Trophoblast cell (in vitro differentiated cells and primary cell): ENCODE measurements at regions not wholly inside any gene's neighbourhood (a gene's known extent, or its start where the extent isn't known, plus 50 kb on each side); places are given as distances from the start of the nearest gene placed in this dataset.
"Not testable (repeated sequence)": the region's sequence is repeated elsewhere in the genome, so short reads cannot be mapped to it uniquely, and the experiment has no call there.

Experiments
- DNase-seq, 2 donors: peaks; one replicate each; pipeline ENCODE4 v3.0.0-alpha.2; 2016
- H2AFZ ChIP-seq: 2 replicates; pipeline ENCODE4 v1.6.1; 2013; ENCODE audit warnings: low read length, moderate library complexity, mild to moderate bottlenecking; ENCODE audit not compliant: insufficient read depth, poor library complexity
- H2AK5ac ChIP-seq: 2 replicates; pipeline ENCODE4 v1.6.1; 2013; ENCODE audit warnings: mild to moderate bottlenecking, low read length
- H2BK120ac ChIP-seq: 2 replicates; pipeline ENCODE4 v1.6.1; 2013; ENCODE audit warnings: low read length, mild to moderate bottlenecking, moderate library complexity; ENCODE audit not compliant: insufficient read depth, poor library complexity
- H2BK12ac ChIP-seq: 2 replicates; pipeline ENCODE4 v1.6.1; 2013; ENCODE audit warnings: mild to moderate bottlenecking, low read length, moderate library complexity
- H2BK5ac ChIP-seq: 2 replicates; pipeline ENCODE4 v1.6.1; 2013; ENCODE audit warnings: low read length, low read depth, moderate library complexity, mild to moderate bottlenecking; ENCODE audit not compliant: poor library complexity
- H3K14ac ChIP-seq: 2 replicates; pipeline ENCODE4 v1.6.1; 2013; ENCODE audit warnings: mild to moderate bottlenecking, low read length
- H3K18ac ChIP-seq: 2 replicates; pipeline ENCODE4 v1.6.1; 2013; ENCODE audit warnings: mild to moderate bottlenecking, low read length
- H3K23ac ChIP-seq: 2 replicates; pipeline ENCODE4 v1.6.1; 2013; ENCODE audit warnings: low read length
- H3K27ac ChIP-seq: 2 replicates; pipeline ENCODE4 v1.5.1; 2013; ENCODE audit warnings: low read depth, mild to moderate bottlenecking, inconsistent platforms, low read length, moderate library complexity
- H3K27me3 ChIP-seq: 2 replicates; pipeline ENCODE4 v1.6.1; 2013; ENCODE audit warnings: inconsistent platforms, mild to moderate bottlenecking, low read length, moderate library complexity; ENCODE audit not compliant: insufficient read depth
- H3K36me3 ChIP-seq, 2 experiments: 1 replicate in 1 of 2; 2 replicates in 1 of 2; pipeline ENCODE4 v1.6.1; 2013; ENCODE audit warnings: low read length in 2 of 2, mild to moderate bottlenecking in 2 of 2, moderate library complexity in 1 of 2; ENCODE audit not compliant: insufficient read depth in 2 of 2, control insufficient read depth in 1 of 2
- H3K4ac ChIP-seq: 2 replicates; pipeline ENCODE4 v1.6.1; 2013; ENCODE audit warnings: low read depth, mild to moderate bottlenecking, low read length, moderate library complexity
- H3K4me1 ChIP-seq, 2 experiments: 1 replicate in 1 of 2; 2 replicates in 1 of 2; pipeline ENCODE4 v1.6.1; 2013; ENCODE audit warnings: low read length in 2 of 2, mild to moderate bottlenecking in 2 of 2, moderate library complexity in 1 of 2; ENCODE audit not compliant: insufficient read depth in 2 of 2, control insufficient read depth in 1 of 2
- H3K4me2 ChIP-seq: 2 replicates; pipeline ENCODE4 v1.6.1; 2013; ENCODE audit warnings: inconsistent platforms, mild to moderate bottlenecking, low read length, moderate library complexity
- H3K4me3 ChIP-seq: 2 replicates; pipeline ENCODE4 v1.5.1; 2013; ENCODE audit warnings: mild to moderate bottlenecking, low read depth, low read length, inconsistent platforms
- H3K79me1 ChIP-seq: one replicate; pipeline ENCODE4 v1.6.1; 2013; ENCODE audit warnings: low read length
- H3K79me2 ChIP-seq: 2 replicates; pipeline ENCODE4 v1.6.1; 2013; ENCODE audit warnings: low read length, mild to moderate bottlenecking; ENCODE audit not compliant: control insufficient read depth, insufficient read depth, poor library complexity
- H3K9ac ChIP-seq: 2 replicates; pipeline ENCODE4 v1.6.1; 2013; ENCODE audit warnings: mild to moderate bottlenecking, low read length
- H3K9me3 ChIP-seq: 2 replicates; pipeline ENCODE4 v1.6.1; 2013; ENCODE audit warnings: low read depth, mild to moderate bottlenecking, control low read depth, inconsistent platforms, low read length; ENCODE audit not compliant: insufficient read depth
- H4K12ac ChIP-seq: 2 replicates; pipeline ENCODE4 v1.6.1; 2013; ENCODE audit warnings: low read depth, mild to moderate bottlenecking, low read length, moderate library complexity
- H4K8ac ChIP-seq: 2 replicates; pipeline ENCODE4 v1.6.1; 2013; ENCODE audit warnings: low read depth, mild to moderate bottlenecking, low read length, moderate library complexity
- H4K91ac ChIP-seq: one replicate; pipeline ENCODE4 v1.6.1; 2013; ENCODE audit warnings: low read depth, mild to moderate bottlenecking, low read length, moderate library complexity
- WGBS: extraction: QIAGEN DNeasy Blood & Tissue Kit; methylation state at CpG from one replicate; pipeline ENCODE4 v1.1.7; 2013; ENCODE audit warnings: missing lambda C conversion rate; ENCODE audit not compliant: insufficient read length, insufficient coverage; ENCODE audit errors: extremely low coverage; 5-methylcytosine and 5-hydroxymethylcytosine counted together

GRCh38 chr13:83073930-83074329 lies 808.3 kb downstream of the SLITRK1 start:
- not testable (repeated sequence) for H2AK5ac ChIP-seq, H2AFZ ChIP-seq, H2BK12ac ChIP-seq, H2BK120ac ChIP-seq, H4K12ac ChIP-seq, H3K23ac ChIP-seq, H3K4ac ChIP-seq, H3K4me2 ChIP-seq, H2BK5ac ChIP-seq, H3K79me1 ChIP-seq, H3K36me3 ChIP-seq, H4K91ac ChIP-seq, H3K79me2 ChIP-seq, H3K14ac ChIP-seq, H3K4me3 ChIP-seq, DNase-seq, H3K4me1 ChIP-seq, H4K8ac ChIP-seq, H3K9me3 ChIP-seq, H3K27ac ChIP-seq, H3K9ac ChIP-seq, H3K27me3 ChIP-seq, H3K18ac ChIP-seq

GRCh38 chr13:83065108-83065507 lies 817.2 kb downstream of the SLITRK1 start:
- WGBS, result no CpG with 5 or more reads among the region's 3 CpGs
- H3K79me2 ChIP-seq, result no peaks in the 10 kb centered on the region
- H4K12ac ChIP-seq, result no peak overlapping the region
- no peaks in the 10 kb centered on the region for H3K4me1 ChIP-seq
- no peak overlapping the region for H3K4me3 ChIP-seq
- H3K14ac ChIP-seq, result no peak overlapping the region
- H3K79me1 ChIP-seq, result no peaks in the 10 kb centered on the region
- H3K27me3 ChIP-seq, result no peaks in the 10 kb centered on the region
- no peak overlapping the region for H2BK12ac ChIP-seq
- no peak overlapping the region for H3K23ac ChIP-seq
- DNase-seq, result no peak
- no peak overlapping the region for H2BK5ac ChIP-seq
- no peak overlapping the region for H4K91ac ChIP-seq
- no peak overlapping the region for H3K4me2 ChIP-seq
- no peak overlapping the region for H3K27ac ChIP-seq
- no peak overlapping the region for H3K9ac ChIP-seq
- H2AFZ ChIP-seq, result no peak overlapping the region
- H2AK5ac ChIP-seq, result no peak overlapping the region
- H3K4ac ChIP-seq, result no peak overlapping the region
- H4K8ac ChIP-seq, result no peak overlapping the region
- no peaks in the 10 kb centered on the region for H3K9me3 ChIP-seq
- H3K36me3 ChIP-seq, result no peaks in the 10 kb centered on the region
- no peak overlapping the region for H3K18ac ChIP-seq
- no peak overlapping the region for H2BK120ac ChIP-seq

GRCh38 chr13:83057119-83057518 lies 825.2 kb downstream of the SLITRK1 start:
- H3K4ac ChIP-seq, result no peak overlapping the region
- no CpG with 5 or more reads among the region's 1 CpG for WGBS
- no peaks in the 10 kb centered on the region for H3K79me2 ChIP-seq
- no peak overlapping the region for H2BK12ac ChIP-seq
- H3K4me2 ChIP-seq, result no peak overlapping the region
- H3K4me3 ChIP-seq, result no peak overlapping the region
- H3K18ac ChIP-seq, result no peak overlapping the region
- H4K8ac ChIP-seq, result no peak overlapping the region
- no peaks in the 10 kb centered on the region for H3K79me1 ChIP-seq
- H3K9me3 ChIP-seq, result no peaks in the 10 kb centered on the region
- no peak overlapping the region for H2AFZ ChIP-seq
- H3K27ac ChIP-seq, result no peak overlapping the region
- DNase-seq, result no peak
- H3K9ac ChIP-seq, result no peak overlapping the region
- no peak overlapping the region for H4K12ac ChIP-seq
- no peak overlapping the region for H4K91ac ChIP-seq
- H2AK5ac ChIP-seq, result no peak overlapping the region
- H2BK5ac ChIP-seq, result no peak overlapping the region
- no peaks in the 10 kb centered on the region for H3K4me1 ChIP-seq
- no peak overlapping the region for H3K23ac ChIP-seq
- no peak overlapping the region for H2BK120ac ChIP-seq
- no peaks in the 10 kb centered on the region for H3K27me3 ChIP-seq
- no peak overlapping the region for H3K14ac ChIP-seq
- H3K36me3 ChIP-seq, result no peaks in the 10 kb centered on the region

GRCh38 chr13:83056269-83056668 lies 826.0 kb downstream of the SLITRK1 start:
- no peak overlapping the region for H2AK5ac ChIP-seq
- H3K36me3 ChIP-seq, result no peaks in the 10 kb centered on the region
- whole genome bisulfite sequencing, result no CpG with 5 or more reads among the region's 3 CpGs

More at GRCh38 chr13:83056269-83056668, 826.0 kb downstream of the SLITRK1 start:
- H3K18ac ChIP-seq, result no peak overlapping the region
- H3K79me2 ChIP-seq, result no peaks in the 10 kb centered on the region
- no peak overlapping the region for H3K14ac ChIP-seq
- H3K79me1 ChIP-seq, result no peaks in the 10 kb centered on the region
- H3K4me2 ChIP-seq, result no peak overlapping the region
- no peak overlapping the region for H3K9ac ChIP-seq
- H3K27me3 ChIP-seq, result no peaks in the 10 kb centered on the region
- no peak overlapping the region for H2BK120ac ChIP-seq
- no peaks in the 10 kb centered on the region for H3K9me3 ChIP-seq
- H2AFZ ChIP-seq, result no peak overlapping the region
- no peak overlapping the region for H3K27ac ChIP-seq
- H3K4me1 ChIP-seq, result no peaks in the 10 kb centered on the region
- no peak overlapping the region for H4K12ac ChIP-seq
- DNase-seq, result no peak
- H3K4me3 ChIP-seq, result no peak overlapping the region
- H4K8ac ChIP-seq, result no peak overlapping the region
- H2BK12ac ChIP-seq, result no peak overlapping the region
- H3K23ac ChIP-seq, result no peak overlapping the region
- no peak overlapping the region for H4K91ac ChIP-seq
- no peak overlapping the region for H3K4ac ChIP-seq
- no peak overlapping the region for H2BK5ac ChIP-seq
